H9 (cell line): ENCODE measurements at regions not wholly inside any gene's neighbourhood (a gene's known extent, or its start where the extent isn't known, plus 50 kb on each side); places are given as distances from the start of the nearest gene placed in this dataset.

ENCODE experiments used
- DNase-seq: peaks from one replicate; pipeline ENCODE4 v3.0.0-alpha.2; 2017
- H2AFZ ChIP-seq: one replicate; pipeline ENCODE4 v1.6.1; 2013; ENCODE audit warnings: mild to moderate bottlenecking, low read length, control low read depth, moderate library complexity
- H2AK5ac ChIP-seq: 2 replicates; pipeline ENCODE4 v1.6.1; 2013; ENCODE audit warnings: low read length, control low read depth, mixed read lengths; ENCODE audit not compliant: insufficient read length
- H2BK120ac ChIP-seq: one replicate; pipeline ENCODE4 v1.6.1; 2013; ENCODE audit warnings: low read depth, mild to moderate bottlenecking, low read length, control low read depth, inconsistent platforms; ENCODE audit not compliant: poor library complexity, severe bottlenecking
- H2BK12ac ChIP-seq: 2 replicates; pipeline ENCODE4 v1.6.1; 2013; ENCODE audit warnings: low read length, control low read depth, mixed read lengths, low read depth; ENCODE audit not compliant: insufficient read length
- H2BK15ac ChIP-seq: 2 replicates; pipeline ENCODE4 v1.6.1; 2013; ENCODE audit warnings: low read depth, low read length, control low read depth
- H2BK20ac ChIP-seq: one replicate; pipeline ENCODE4 v1.6.1; 2013; ENCODE audit warnings: low read depth, mild to moderate bottlenecking, low read length, control low read depth, inconsistent platforms; ENCODE audit not compliant: poor library complexity, severe bottlenecking
- H2BK5ac ChIP-seq: 2 replicates; pipeline ENCODE4 v1.6.1; 2013; ENCODE audit warnings: low read length, control low read depth, mixed read lengths; ENCODE audit not compliant: insufficient read length
- H3K14ac ChIP-seq: 2 replicates; pipeline ENCODE4 v1.6.1; 2013; ENCODE audit warnings: low read length, control low read depth; ENCODE audit not compliant: insufficient read depth
- H3K18ac ChIP-seq: 2 replicates; pipeline ENCODE4 v1.6.1; 2013; ENCODE audit warnings: low read depth, mild to moderate bottlenecking, mixed read lengths, low read length, control low read depth; ENCODE audit not compliant: insufficient read length
- H3K23ac ChIP-seq: 2 replicates; pipeline ENCODE4 v1.6.1; 2013; ENCODE audit warnings: low read length, control low read depth, mixed read lengths, low read depth; ENCODE audit not compliant: insufficient read length
- H3K23me2 ChIP-seq: 2 replicates; pipeline ENCODE4 v1.6.1; 2013; ENCODE audit warnings: low read depth, mild to moderate bottlenecking, mixed read lengths, low read length, control low read depth; ENCODE audit not compliant: insufficient read length, poor library complexity, severe bottlenecking
- H3K27ac ChIP-seq: 2 replicates; pipeline ENCODE4 v1.5.1; 2013; ENCODE audit warnings: low read length, control low read depth, mixed read lengths, low read depth; ENCODE audit not compliant: insufficient read length
- H3K27me3 ChIP-seq: 2 replicates; pipeline ENCODE4 v1.6.1; 2013; ENCODE audit warnings: low read length, control low read depth, inconsistent platforms; ENCODE audit not compliant: insufficient read depth
- H3K4ac ChIP-seq: 2 replicates; pipeline ENCODE4 v1.6.1; 2013; ENCODE audit warnings: low read depth, mild to moderate bottlenecking, control low read depth, inconsistent platforms, low read length, moderate library complexity
- H3K4me1 ChIP-seq: 2 replicates; pipeline ENCODE4 v1.6.1; 2013; ENCODE audit warnings: low read length, control low read depth, inconsistent platforms; ENCODE audit not compliant: insufficient read depth
- H3K4me2 ChIP-seq: 2 replicates; pipeline ENCODE4 v1.6.1; 2013; ENCODE audit warnings: low read length, control low read depth, mixed read lengths; ENCODE audit not compliant: insufficient read length, insufficient read depth
- H3K56ac ChIP-seq: 2 replicates; pipeline ENCODE4 v1.6.1; 2013; ENCODE audit warnings: low read depth, mild to moderate bottlenecking, mixed read lengths, low read length, control low read depth; ENCODE audit not compliant: insufficient read length
- H3K79me1 ChIP-seq: 2 replicates; pipeline ENCODE4 v1.6.1; 2013; ENCODE audit warnings: low read depth, mild to moderate bottlenecking, moderate library complexity, low read length, control low read depth, inconsistent platforms; ENCODE audit not compliant: insufficient read depth, poor library complexity, severe bottlenecking
- H3K79me2 ChIP-seq: 2 replicates; pipeline ENCODE4 v1.6.1; 2013; ENCODE audit warnings: low read length, control low read depth, inconsistent platforms; ENCODE audit not compliant: insufficient read depth
- H3K9ac ChIP-seq: 2 replicates; pipeline ENCODE4 v1.6.1; 2013; ENCODE audit warnings: low read length, control low read depth, mixed read lengths; ENCODE audit not compliant: insufficient read length; ENCODE audit errors: extremely low read depth
- H3K9me3 ChIP-seq: one replicate; pipeline ENCODE4 v1.6.1; 2013; ENCODE audit warnings: low read depth, low read length, inconsistent platforms; ENCODE audit not compliant: control insufficient read depth
- H3T11ph ChIP-seq: one replicate; pipeline ENCODE4 v1.6.1; 2013; ENCODE audit warnings: mild to moderate bottlenecking, low read length, control low read depth, inconsistent platforms
- H4K20me1 ChIP-seq: one replicate; pipeline ENCODE4 v1.6.1; 2013; ENCODE audit not compliant: control insufficient read depth, insufficient read length, insufficient read depth
- H4K5ac ChIP-seq: 2 replicates; pipeline ENCODE4 v1.6.1; 2013; ENCODE audit warnings: low read depth, mild to moderate bottlenecking, mixed read lengths, low read length, control low read depth; ENCODE audit not compliant: insufficient read length
- H4K8ac ChIP-seq: replicated peaks from 2 replicates; pipeline ENCODE4 v1.6.1; 2013; ENCODE audit warnings: low read length, control low read depth, mixed read lengths, low read depth; ENCODE audit not compliant: insufficient read length
- H4K91ac ChIP-seq: 2 replicates; pipeline ENCODE4 v1.6.1; 2013; ENCODE audit warnings: low read depth, mild to moderate bottlenecking, moderate library complexity, mixed read lengths, low read length, control low read depth; ENCODE audit not compliant: insufficient read length
- H3K27ac Mint-ChIP-seq, 3 experiments: 2 replicates in 2 of 3; 3 replicates in 1 of 3; pipeline ENCODE4 v1.8.0; 2020 to 2021; ENCODE audit warnings: mixed read lengths in 3 of 3, mild to moderate bottlenecking in 1 of 3, moderate library complexity in 1 of 3
- H3K27me3 Mint-ChIP-seq: 2 replicates; pipeline ENCODE4 v1.8.0; 2021; ENCODE audit warnings: low read depth, mild to moderate bottlenecking, moderate library complexity, mixed read lengths
- H3K36me3 Mint-ChIP-seq, 3 experiments: 2 replicates in 2 of 3; 3 replicates in 1 of 3; pipeline ENCODE4 v1.8.0; 2020 to 2021; ENCODE audit warnings: low read depth in 3 of 3, mixed read lengths in 3 of 3; ENCODE audit not compliant: insufficient read depth in 1 of 3
- H3K4me1 Mint-ChIP-seq, 2 experiments: 2 replicates each; pipeline ENCODE4 v1.8.0; 2020; ENCODE audit warnings: mixed read lengths in 2 of 2
- H3K4me3 Mint-ChIP-seq, 2 experiments: 2 replicates in 1 of 2; 3 replicates in 1 of 2; pipeline ENCODE4 v1.8.0; 2020 to 2021; ENCODE audit warnings: mild to moderate bottlenecking in 2 of 2, mixed read lengths in 2 of 2, moderate library complexity in 1 of 2
- H3K9me3 Mint-ChIP-seq, 2 experiments: 2 replicates in 1 of 2; 3 replicates in 1 of 2; pipeline ENCODE4 v1.8.0; 2020; ENCODE audit warnings: mild to moderate bottlenecking in 2 of 2, mixed read lengths in 2 of 2, moderate library complexity in 1 of 2
- WGBS: extraction: QIAGEN DNeasy Blood & Tissue Kit; methylation state at CpG from one replicate; pipeline ENCODE4 v1.1.7; 2013; ENCODE audit warnings: missing lambda C conversion rate, low lambda C conversion rate, mixed read lengths; ENCODE audit not compliant: insufficient read length; ENCODE audit errors: extremely low coverage; 5-methylcytosine and 5-hydroxymethylcytosine counted together
- TF ChIP-seq, protein P1 (sequence below): fragments of 200-600 bp; sonication (generic); conservative IDR thresholded peaks from 3 replicates; pipeline ENCODE4 v1.8.0; 2021; ENCODE audit warnings: antibody characterized with exemption, mild to moderate bottlenecking

DNA sequence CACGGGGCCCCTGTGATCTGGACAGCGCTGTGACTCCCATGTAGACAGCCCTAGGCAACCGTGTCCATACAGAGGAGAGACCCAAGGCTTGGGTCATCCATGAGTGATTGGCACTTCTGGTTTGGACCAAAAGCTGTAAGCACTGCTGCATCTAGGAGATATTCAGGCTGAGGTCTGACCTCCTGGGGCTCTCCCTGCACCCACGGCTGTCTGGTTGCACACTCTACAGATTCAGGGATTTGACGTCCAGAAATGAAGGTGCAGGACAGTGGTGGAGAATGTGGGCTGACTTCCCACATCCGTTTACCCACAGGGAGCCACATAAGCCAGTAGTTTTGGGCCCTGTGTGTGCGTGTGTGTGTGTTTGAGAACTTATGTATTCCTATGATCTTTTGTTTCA is 76.2 kb upstream of the ARHGEF7 start:
- no peak overlapping the region for H2BK120ac ChIP-seq

More for the DNA sequence above, 76.2 kb upstream of the ARHGEF7 start:
- H2BK5ac ChIP-seq, result no peak overlapping the region
- TF ChIP-seq, protein P1, sequence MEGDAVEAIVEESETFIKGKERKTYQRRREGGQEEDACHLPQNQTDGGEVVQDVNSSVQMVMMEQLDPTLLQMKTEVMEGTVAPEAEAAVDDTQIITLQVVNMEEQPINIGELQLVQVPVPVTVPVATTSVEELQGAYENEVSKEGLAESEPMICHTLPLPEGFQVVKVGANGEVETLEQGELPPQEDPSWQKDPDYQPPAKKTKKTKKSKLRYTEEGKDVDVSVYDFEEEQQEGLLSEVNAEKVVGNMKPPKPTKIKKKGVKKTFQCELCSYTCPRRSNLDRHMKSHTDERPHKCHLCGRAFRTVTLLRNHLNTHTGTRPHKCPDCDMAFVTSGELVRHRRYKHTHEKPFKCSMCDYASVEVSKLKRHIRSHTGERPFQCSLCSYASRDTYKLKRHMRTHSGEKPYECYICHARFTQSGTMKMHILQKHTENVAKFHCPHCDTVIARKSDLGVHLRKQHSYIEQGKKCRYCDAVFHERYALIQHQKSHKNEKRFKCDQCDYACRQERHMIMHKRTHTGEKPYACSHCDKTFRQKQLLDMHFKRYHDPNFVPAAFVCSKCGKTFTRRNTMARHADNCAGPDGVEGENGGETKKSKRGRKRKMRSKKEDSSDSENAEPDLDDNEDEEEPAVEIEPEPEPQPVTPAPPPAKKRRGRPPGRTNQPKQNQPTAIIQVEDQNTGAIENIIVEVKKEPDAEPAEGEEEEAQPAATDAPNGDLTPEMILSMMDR, result no peak
- H3K9ac ChIP-seq, result no peak overlapping the region
- H3K9me3 ChIP-seq, result peaks cover 1% of the 10 kb centered on the region
- Mint-ChIP-seq H3K4me1 (peaks cover 5% of the 10 kb centered on the region in 2 experiments), H3K4me3 (no peak overlapping the region), H3K36me3 (peaks cover 0 to 1% (median 0%) of the 10 kb centered on the region in 3 experiments; a peak in 3 of 7 replicates), H3K27me3 (peaks cover 5% of the 10 kb centered on the region; the same call in 1 of the 2 replicates), H3K9me3 (peaks cover 9 to 10% of the 10 kb centered on the region in 2 experiments), H3K27ac (no peak overlapping the region)
- H2BK20ac ChIP-seq, result no peak overlapping the region
- H4K8ac ChIP-seq, result no peak overlapping the region
- no peak overlapping the region for H3T11ph ChIP-seq
- no peak for DNase-seq
- no peak overlapping the region for H2AK5ac ChIP-seq
- H4K20me1 ChIP-seq, result no peaks in the 10 kb centered on the region
- H3K4ac ChIP-seq, result no peak overlapping the region
- H2BK12ac ChIP-seq, result no peak overlapping the region
- no peak overlapping the region for H3K14ac ChIP-seq
- no peaks in the 10 kb centered on the region for H3K79me2 ChIP-seq
- H3K79me1 ChIP-seq, result no peaks in the 10 kb centered on the region
- H4K91ac ChIP-seq, result no peak overlapping the region
- H3K23me2 ChIP-seq, result no peaks in the 10 kb centered on the region
- H3K27me3 ChIP-seq, result no peaks in the 10 kb centered on the region
- no peak overlapping the region for H3K23ac ChIP-seq
- no CpG with 5 or more reads among the region's 7 CpGs for WGBS
- no peak overlapping the region for H4K5ac ChIP-seq
- H3K27ac ChIP-seq, result no peak overlapping the region
- H3K4me1 ChIP-seq, result no peaks in the 10 kb centered on the region; the same call in 1 of the 2 replicates
- H3K18ac ChIP-seq, result no peak overlapping the region
- H3K56ac ChIP-seq, result no peak overlapping the region
- no peak overlapping the region for H2BK15ac ChIP-seq
- no peak overlapping the region for H3K4me2 ChIP-seq
- H2AFZ ChIP-seq, result no peak overlapping the region
